ENCODE measurements at regions not wholly inside any gene's neighbourhood (a gene's known extent, or its start where the extent isn't known, plus 50 kb on each side); places are given as distances from the start of the nearest gene placed in this dataset.

DNA sequence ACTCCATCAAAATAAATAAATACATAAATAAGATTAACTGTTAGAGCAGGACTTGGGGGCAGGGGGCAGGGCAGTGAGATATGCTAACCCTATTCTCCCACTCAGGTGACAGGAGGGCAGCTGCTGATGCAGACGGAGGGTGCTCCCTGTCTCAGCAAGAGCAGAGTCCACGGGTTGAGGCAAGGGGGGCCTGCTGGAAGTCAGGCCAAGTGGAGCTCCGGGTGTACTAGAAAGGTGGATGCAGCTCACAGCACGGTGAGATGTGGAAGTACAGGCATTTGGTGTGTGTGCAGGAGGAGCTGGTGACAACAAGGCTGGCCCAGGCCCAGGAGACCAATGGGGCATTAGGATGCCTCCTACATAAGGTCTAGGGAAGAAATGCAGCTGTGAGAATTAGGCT, 467.3 kb upstream of the B3GAT1 start (continued):
- TF ChIP-seq PRPF4 (IDR thresholded peaks at IDR 0.05; ENCODE audit: insufficient read depth, low read depth, low read length, poor library complexity, severe bottlenecking): no peak

DNA sequence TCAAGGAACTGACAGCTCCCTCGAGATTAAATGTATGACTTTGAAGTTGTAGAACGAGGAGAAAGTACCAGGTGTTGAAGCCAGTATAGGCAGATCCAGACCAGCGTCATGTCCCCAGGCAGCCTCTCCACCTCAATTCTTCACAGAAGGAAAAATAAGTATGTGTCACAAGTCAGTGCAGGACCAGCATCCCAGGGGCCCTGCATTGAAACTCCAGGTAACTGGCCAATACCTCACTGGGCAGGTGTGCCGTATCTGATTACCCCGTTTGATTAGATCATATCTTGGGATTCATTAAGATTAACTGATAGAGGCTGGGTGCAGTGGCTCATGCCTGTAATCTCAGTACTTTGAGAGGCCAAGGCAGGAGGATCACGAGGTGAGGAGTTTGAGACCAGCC, 466.7 kb upstream of the B3GAT1 start:
- no TSS peak for BruUV-seq (replicated peaks)
- Histone ChIP-seq H3K4me3 (no peak overlapping the region), H2AFZ (ENCODE audit: low read depth, low read length) (no peak overlapping the region), H4K20me1 (replicated peaks; ENCODE audit: control insufficient read depth, insufficient read depth, low read length) (no peaks in the 10 kb centered on the region), H3K9me3 (replicated peaks; ENCODE audit: control insufficient read depth, insufficient read depth, low read depth, low read length) (no peaks in the 10 kb centered on the region), H3K79me2 (ENCODE audit: control insufficient read depth, insufficient read depth, low read length) (no peaks in the 10 kb centered on the region), H3K27ac (ENCODE audit: extremely low read depth, low read depth, low read length) (no peak overlapping the region), H3K27me3 (ENCODE audit: control insufficient read depth in 2 of 2, insufficient read depth in 2 of 2, low read length in 2 of 2) (peaks cover 3 to 30% of the 10 kb centered on the region in 2 experiments; a peak in 4 of 5 replicates), H3K9me1 (ENCODE audit: control insufficient read depth, insufficient read depth, low read length) (no peaks in the 10 kb centered on the region), H3K9ac (ENCODE audit: insufficient read depth in 1 of 2, low read depth in 2 of 2, low read length in 2 of 2) (no peak overlapping the region), H3K4me1 (replicated peaks in 1 of 2; ENCODE audit: control insufficient read depth in 2 of 2, insufficient read depth in 2 of 2, low read length in 2 of 2) (no peaks in the 10 kb centered on the region), H3K36me3 (ENCODE audit: control insufficient read depth, insufficient read depth, low read length) (no peaks in the 10 kb centered on the region), H3K4me2 (ENCODE audit: insufficient read depth, low read length) (no peak overlapping the region)
- DNase-seq (ENCODE audit: extremely low read depth in 1 of 4, low spot score in 3 of 4) (no peak), ATAC-seq (no peak), FAIRE-seq (no peak)
- in situ Hi-C loops (cut with MboI): no loop called here
- ChIA-PET POLR2A (no interaction called here), CTCF (ENCODE audit: low intra/inter-chr PET ratio) (no interaction called here)
- WGBS (ENCODE audit: insufficient coverage, low coverage, missing lambda C conversion rate): 0% methylated on average over 6 of the region's 6 CpGs
- intact Hi-C loops (cut with micrococcal nuclease): no loop called here
- TF ChIP-seq, protein P1, sequence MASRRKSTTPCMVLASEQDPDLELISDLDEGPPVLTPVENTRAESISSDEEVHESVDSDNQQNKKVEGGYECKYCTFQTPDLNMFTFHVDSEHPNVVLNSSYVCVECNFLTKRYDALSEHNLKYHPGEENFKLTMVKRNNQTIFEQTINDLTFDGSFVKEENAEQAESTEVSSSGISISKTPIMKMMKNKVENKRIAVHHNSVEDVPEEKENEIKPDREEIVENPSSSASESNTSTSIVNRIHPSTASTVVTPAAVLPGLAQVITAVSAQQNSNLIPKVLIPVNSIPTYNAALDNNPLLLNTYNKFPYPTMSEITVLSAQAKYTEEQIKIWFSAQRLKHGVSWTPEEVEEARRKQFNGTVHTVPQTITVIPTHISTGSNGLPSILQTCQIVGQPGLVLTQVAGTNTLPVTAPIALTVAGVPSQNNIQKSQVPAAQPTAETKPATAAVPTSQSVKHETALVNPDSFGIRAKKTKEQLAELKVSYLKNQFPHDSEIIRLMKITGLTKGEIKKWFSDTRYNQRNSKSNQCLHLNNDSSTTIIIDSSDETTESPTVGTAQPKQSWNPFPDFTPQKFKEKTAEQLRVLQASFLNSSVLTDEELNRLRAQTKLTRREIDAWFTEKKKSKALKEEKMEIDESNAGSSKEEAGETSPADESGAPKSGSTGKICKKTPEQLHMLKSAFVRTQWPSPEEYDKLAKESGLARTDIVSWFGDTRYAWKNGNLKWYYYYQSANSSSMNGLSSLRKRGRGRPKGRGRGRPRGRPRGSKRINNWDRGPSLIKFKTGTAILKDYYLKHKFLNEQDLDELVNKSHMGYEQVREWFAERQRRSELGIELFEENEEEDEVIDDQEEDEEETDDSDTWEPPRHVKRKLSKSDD (conservative IDR thresholded peaks at IDR 0.05; ENCODE audit: low read length): no peak
- TF ChIP-seq HCFC1 (IDR thresholded peaks at IDR 0.05; ENCODE audit: low read depth, low read length) (no peak), ZZZ3 (IDR thresholded peaks at IDR 0.05) (no peak), NR4A1 (CRISPR knock-in tag; IDR thresholded peaks at IDR 0.05) (no peak), NR4A1 (tag; IDR thresholded peaks at IDR 0.05) (no peak)
